ENCODE measurements at regions not wholly inside any gene's neighbourhood (a gene's known extent, or its start where the extent isn't known, plus 50 kb on each side); places are given as distances from the start of the nearest gene placed in this dataset.

- H3K27ac ChIP-seq (ENCODE audit: low read length): no peak overlapping the region
- H3K9me2 ChIP-seq (ENCODE audit: insufficient read depth, low read length): no peaks in the 10 kb centered on the region
- H4K20me1 ChIP-seq (ENCODE audit: insufficient read depth): no peaks in the 10 kb centered on the region
- H2AFZ ChIP-seq (ENCODE audit: low read depth, low read length): no peak overlapping the region
- no peaks in the 10 kb centered on the region for H3K27me3 ChIP-seq (ENCODE audit: insufficient read depth, low read depth, low read length)
- H3K4me3 ChIP-seq (ENCODE audit: low read length): no peak overlapping the region
- H3K4me2 ChIP-seq (ENCODE audit: low read length): no peak overlapping the region
- TF ChIP-seq REST (IDR thresholded peaks at IDR 0.05; ENCODE audit: borderline replicate concordance) (no peak), EZH2 (IDR thresholded peaks at IDR 0.05; ENCODE audit: borderline replicate concordance, insufficient read depth, low read length, poor library complexity, severe bottlenecking) (no peak), POLR2AphosphoS5 (IDR thresholded peaks at IDR 0.05) (no peak), TAF1 (IDR thresholded peaks at IDR 0.05; ENCODE audit: low read depth) (no peak), SMC3 (conservative IDR thresholded peaks at IDR 0.05; ENCODE audit: poor library complexity) (no peak), EP300 (conservative IDR thresholded peaks at IDR 0.05; ENCODE audit: poor library complexity, severe bottlenecking) (no peak), RAD21 (conservative IDR thresholded peaks at IDR 0.05) (no peak), MXI1 (conservative IDR thresholded peaks at IDR 0.05; ENCODE audit: poor library complexity, severe bottlenecking) (no peak), CTCF (IDR thresholded peaks at IDR 0.05; ENCODE audit: poor library complexity, severe bottlenecking) (no peak)
- no peaks in the 10 kb centered on the region for H3K79me2 ChIP-seq (replicated peaks; ENCODE audit: insufficient read depth, low read length)
- no peaks in the 10 kb centered on the region for H3K9me3 ChIP-seq (ENCODE audit: low read length)
- H3K9ac ChIP-seq (ENCODE audit: low read length): no peak overlapping the region
- H3K36me3 ChIP-seq (ENCODE audit: insufficient read depth, low read length): no peaks in the 10 kb centered on the region
- H3F3A ChIP-seq (ENCODE audit: insufficient read depth, low read length, poor library complexity, severe bottlenecking): no peaks in the 10 kb centered on the region
Observed at GRCh38 chr1:245060684-245061374, 94.0 kb upstream of the KIF26B start.

- no peaks in the 10 kb centered on the region for H3K27me3 ChIP-seq (ENCODE audit: insufficient read depth, low read depth, low read length)
- H3K9me2 ChIP-seq (ENCODE audit: insufficient read depth, low read length): no peaks in the 10 kb centered on the region
- H3K9me3 ChIP-seq (ENCODE audit: low read length): no peaks in the 10 kb centered on the region
- H3K27ac ChIP-seq (ENCODE audit: low read length): no peak overlapping the region
- H3K9ac ChIP-seq (ENCODE audit: low read length): no peak overlapping the region
- TF ChIP-seq MXI1 (conservative IDR thresholded peaks at IDR 0.05; ENCODE audit: poor library complexity, severe bottlenecking): no peak
- no peak for TF ChIP-seq SMC3 (conservative IDR thresholded peaks at IDR 0.05; ENCODE audit: poor library complexity)
- no peak for TF ChIP-seq RAD21 (conservative IDR thresholded peaks at IDR 0.05)
- TF ChIP-seq POLR2AphosphoS5 (IDR thresholded peaks at IDR 0.05): no peak
- TF ChIP-seq CTCF (IDR thresholded peaks at IDR 0.05; ENCODE audit: poor library complexity, severe bottlenecking): no peak
- no peak overlapping the region for H3K4me2 ChIP-seq (ENCODE audit: low read length)
- H3F3A ChIP-seq (ENCODE audit: insufficient read depth, low read length, poor library complexity, severe bottlenecking): no peaks in the 10 kb centered on the region
- no peaks in the 10 kb centered on the region for H3K79me2 ChIP-seq (replicated peaks; ENCODE audit: insufficient read depth, low read length)
- no peaks in the 10 kb centered on the region for H4K20me1 ChIP-seq (ENCODE audit: insufficient read depth)
- H3K36me3 ChIP-seq (ENCODE audit: insufficient read depth, low read length): no peaks in the 10 kb centered on the region
- H2AFZ ChIP-seq (ENCODE audit: low read depth, low read length): no peak overlapping the region
- no peak overlapping the region for H3K4me3 ChIP-seq (ENCODE audit: low read length)
Observed at GRCh38 chr1:245059806-245060424, 94.9 kb upstream of the KIF26B start.

Measured in neural cell (in vitro differentiated cells).